HG02798 (cell line): ENCODE measurements at regions not wholly inside any gene's neighbourhood (a gene's known extent, or its start where the extent isn't known, plus 50 kb on each side); places are given as distances from the start of the nearest gene placed in this dataset.
"Not testable (repeated sequence)": the region's sequence is repeated elsewhere in the genome, so short reads cannot be mapped to it uniquely, and the experiment has no call there.

Source experiments
- ATAC-seq: cut with Tn5 transposase; IDR thresholded peaks from one replicate; pipeline ENCODE4 v1.9.1; 2021; ENCODE audit warnings: mild to moderate bottlenecking; ENCODE audit not compliant: unreplicated experiment, poor library complexity

DNA sequence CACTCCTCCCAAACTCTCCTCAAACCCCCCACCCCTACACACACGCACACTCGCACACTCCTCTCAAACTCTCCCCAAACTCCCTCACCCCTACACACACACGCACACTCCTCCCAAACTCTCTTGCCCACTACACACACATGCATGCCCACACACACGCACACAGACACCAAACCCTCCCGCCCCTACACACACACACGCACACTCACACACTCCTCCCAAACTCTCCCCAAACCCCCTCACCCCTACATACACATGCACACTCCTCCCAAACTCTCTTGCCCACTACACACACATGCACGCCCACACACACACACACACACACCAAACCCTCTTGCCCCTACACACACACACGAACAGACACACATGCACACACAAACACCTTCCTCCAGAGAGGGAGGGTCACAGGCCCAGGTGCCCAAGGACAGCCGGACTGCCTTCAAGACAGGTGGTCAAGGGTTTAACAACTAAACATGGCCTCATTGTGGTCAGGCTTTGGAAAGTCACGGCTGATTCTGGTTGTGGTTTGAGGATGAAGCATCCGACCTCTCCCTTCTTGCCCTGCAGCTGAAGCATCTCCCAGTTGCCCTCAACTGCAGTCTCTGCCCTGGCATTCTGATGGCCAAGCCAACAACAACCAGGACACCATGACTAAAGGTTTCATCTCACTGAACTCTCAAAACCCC lies 72.3 kb upstream of the SNTG2 start:
- no peak for ATAC-seq

DNA sequence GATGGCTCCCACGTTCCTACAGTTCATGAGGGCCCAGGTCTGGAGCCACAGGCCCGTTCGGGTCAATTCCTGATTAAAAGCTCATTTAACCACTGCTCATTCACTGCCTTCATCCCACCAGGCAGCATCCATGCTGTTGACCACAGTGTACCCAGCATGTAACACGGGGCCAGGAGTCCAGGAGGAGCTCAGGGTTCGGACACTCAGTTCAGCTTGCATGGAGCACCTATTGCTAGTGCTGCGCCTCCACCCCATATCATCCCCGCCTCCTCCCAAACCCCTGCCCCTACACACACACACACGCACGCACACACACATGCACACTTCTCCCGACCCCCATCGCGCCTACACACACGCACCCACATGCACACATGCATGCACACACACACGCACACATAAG lies 72.9 kb upstream of the SNTG2 start:
- ATAC-seq = no peak

DNA sequence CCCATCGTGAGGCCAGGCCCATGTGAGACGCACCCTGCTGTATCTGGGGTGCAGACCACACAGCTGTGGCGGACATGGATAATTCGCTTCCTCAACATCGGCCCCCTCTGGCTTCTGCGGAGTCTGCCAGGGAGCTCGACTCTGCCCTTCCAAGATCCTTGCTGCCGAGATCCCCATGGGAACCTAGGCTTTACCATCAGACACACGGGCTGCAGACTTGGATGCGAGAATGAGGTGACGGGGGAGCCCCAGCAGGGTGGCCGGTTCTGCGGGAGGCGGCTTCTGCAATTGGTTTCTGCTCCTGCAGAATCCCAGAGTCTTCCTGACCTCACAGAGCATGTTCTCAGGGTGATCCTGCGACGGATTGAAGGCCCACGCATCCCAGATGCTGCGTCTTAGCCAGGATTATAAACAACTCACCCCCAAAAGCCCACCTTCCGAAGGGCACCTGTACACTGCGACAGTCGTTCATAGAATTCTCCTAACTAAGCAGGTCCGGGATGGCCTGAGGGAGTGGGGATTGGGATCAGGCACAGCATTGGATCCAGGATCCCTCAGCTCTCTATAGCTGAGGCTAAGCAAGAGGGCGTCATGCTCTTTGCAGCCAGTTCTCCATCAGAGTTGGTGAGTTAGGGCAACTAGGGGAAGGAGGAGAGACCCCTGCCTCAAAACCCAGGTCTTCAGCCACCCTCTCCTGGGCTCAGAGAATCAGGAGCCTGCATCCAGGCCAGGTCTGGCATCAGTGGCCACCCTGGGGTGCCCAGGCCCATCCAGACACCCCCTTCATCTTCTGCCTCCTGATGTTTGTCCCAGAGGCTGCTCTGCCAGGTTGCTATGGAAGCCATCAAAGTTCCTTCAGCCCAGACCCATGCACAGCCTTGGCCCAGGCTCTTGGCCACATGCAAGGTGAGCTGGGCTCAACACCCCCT lies 74.7 kb upstream of the SNTG2 start:
- no peak for ATAC-seq

DNA sequence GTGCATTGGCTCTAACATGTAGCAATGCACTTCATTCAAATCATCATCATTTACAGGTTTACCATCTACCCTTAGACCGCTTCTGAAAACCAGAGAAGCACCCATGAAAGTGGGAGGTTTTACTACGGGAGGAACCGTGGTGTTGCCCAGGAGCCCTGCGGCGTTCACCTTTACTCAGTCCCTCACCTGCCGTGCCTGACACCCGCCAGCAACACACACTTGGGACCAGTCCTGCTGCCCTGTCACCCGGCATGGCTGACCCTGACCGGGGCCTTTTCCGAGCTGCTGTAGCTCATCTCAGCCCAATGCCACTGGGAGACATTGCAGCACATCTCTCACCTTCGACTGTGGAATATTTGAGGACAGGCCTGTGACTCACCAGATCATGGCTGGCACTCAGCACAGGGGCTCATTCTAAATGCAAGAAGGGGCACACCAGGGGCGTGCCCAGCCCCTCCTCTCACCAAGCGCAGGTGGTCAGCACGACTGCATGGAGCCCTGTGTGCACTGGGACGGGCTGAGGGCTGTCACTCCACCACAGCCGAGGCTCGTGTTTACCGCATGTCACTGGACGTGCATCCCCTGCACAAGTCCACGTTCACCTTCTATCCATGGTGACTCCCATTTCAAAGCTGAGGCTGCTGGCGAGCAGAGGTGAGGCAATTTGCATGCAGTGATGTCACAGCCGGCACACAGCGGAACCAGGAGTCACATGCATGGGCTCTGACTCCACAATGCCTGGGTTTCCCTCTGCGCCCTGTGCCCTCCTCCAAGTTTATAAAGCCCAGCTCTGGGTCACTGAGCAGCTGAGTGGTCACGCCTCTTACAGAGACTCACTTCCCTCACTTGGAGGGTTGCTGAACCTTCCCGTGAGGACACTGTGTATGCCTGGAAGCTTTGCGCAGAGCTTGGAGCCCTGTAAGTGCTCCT lies 76.7 kb upstream of the SNTG2 start:
- ATAC-seq = no peak

DNA sequence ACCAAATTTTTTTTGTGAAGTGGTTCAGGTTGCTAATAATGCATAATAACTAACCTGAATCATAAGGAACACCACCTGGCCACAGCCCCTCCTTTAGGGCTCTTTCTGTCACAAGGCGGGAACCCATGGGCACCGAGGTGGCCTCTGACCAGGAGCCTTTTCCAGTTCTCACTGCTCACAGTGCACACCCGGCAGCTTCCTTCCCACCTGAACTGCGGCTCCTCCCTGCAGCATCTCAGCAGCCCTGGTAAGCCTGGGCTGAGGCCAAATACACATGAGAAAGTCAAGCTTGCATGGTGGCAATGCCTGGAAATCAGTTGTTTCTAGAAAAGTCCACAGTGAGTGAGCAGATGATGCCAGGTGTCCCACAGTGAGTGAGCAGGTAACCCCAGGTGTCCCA lies 77.6 kb upstream of the SNTG2 start:
- no peak for ATAC-seq

DNA sequence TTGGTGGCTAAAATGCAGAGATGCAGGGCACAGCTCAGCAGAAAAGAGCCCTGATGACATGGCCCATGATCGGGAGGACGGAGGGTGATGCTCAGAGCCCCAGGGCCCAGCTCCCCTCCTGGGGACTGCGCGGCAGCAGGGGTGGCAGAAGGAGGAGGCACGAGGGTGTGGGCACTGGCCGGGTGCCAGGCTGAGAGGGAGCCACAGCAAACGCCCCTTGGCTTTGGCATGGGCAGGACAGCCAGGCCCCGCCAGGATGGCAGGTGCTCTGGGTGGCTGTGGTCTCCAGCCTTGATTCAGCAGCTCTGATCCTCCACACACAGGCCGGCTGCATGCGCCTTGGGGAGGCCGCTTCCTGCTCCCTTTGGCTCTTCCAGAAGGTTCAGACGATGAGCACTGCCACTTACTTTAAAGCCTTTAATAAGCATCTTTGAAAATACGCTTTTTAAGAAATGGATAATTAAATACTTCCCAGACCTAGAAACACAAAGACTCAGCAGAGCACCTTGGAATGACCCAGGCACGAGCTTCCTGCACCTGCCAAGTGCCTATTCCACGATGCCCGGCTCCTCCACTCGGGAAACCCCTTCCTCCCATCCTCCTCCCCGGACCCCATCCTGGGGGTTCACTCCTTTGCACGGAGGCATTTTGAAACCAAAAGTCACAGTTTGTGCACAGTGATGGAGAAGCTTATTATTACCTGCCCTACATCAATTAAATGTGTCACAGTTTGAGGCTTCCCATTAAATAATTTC lies 78.5 kb upstream of the SNTG2 start:
- ATAC-seq = no peak

DNA sequence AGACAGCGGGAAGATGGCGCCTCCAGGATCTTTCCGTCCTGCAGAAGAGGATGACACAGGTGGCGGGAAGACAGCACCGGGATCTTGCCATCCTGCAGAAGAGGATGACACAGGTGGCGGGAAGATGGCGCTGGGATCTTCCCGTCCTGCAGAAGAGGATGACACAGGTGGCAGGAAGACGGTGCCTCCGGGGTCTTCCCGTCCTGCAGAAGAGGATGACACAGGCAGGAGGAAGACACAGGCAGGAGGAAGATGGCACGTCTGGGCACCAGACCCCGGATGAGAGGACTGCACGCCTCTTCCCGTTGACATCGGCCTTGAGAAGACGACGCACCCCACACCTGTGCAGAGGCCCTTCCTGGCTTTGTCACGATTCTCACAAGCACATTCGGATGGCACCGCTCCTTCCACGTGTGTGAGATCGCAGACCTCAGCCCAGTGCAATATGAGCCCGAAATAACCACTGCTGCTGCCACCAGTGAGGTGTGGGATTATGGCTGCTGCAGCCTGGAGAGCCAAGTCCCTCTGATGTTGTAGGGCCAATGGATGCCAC lies 79.4 kb upstream of the SNTG2 start:
- ATAC-seq = no peak

DNA sequence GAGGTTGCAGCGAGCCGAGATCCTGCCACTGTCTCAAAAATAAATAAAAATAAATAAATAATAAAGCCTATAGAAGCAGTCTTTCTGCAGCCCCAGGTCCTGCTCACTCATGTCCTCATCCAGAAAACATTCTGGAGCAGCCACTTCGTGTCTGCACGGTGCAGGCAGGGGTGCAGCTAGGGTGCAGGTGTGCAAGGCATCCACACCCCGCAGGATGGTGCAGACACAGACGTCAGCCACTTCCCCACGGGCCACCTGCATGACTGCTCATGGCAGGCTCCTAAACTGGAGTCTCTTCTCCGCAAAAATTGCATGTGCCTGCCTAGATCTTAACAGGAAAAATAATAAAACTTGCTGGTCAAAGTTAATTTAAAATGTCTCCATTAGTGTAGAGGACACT lies 80.2 kb upstream of the SNTG2 start:
- no peak for ATAC-seq

DNA sequence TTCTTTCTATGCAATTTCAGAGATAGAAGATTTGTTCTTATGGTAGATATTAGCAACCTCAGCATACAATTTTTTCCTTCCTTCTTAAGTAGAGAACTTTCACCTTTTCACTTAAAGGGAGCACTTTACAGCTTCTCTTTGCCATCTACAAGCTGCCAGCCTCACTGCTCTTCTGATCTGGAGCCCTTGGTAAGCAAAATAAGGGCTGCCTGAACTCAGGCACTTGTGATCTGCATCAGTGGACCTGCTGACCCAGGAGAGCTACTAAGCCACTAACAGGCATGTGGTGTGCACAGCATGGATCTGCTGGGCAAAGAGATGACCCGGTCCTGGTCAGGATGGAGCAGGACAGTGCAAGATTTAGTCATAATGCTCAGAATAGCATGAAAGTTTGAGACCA lies 80.8 kb upstream of the SNTG2 start:
- no peak for ATAC-seq

DNA sequence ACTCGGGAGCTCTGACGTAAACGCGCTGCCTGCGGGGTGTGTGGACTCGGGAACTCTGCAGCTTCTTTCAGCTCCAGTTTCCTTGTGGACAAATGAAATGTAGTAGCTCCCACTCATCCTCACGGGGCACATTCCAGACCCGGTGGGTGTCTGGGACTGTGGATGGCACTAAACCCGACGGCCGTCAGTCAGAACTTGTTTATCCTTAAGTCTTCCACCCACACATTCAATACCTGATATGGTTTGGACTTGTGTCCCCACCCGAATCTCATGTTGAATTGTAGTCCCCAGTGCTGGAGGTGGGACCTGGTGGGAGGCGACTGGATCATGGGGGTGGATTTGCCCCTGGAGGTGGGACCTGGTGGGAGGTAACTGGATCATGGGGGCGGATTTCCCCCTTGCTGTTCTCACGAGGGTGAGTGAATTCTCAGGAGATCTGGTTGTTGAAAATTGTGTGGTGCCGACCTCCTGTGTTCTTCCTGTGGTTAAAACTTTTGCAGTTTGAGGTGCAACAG lies 81.2 kb upstream of the SNTG2 start:
- no peak for ATAC-seq

DNA sequence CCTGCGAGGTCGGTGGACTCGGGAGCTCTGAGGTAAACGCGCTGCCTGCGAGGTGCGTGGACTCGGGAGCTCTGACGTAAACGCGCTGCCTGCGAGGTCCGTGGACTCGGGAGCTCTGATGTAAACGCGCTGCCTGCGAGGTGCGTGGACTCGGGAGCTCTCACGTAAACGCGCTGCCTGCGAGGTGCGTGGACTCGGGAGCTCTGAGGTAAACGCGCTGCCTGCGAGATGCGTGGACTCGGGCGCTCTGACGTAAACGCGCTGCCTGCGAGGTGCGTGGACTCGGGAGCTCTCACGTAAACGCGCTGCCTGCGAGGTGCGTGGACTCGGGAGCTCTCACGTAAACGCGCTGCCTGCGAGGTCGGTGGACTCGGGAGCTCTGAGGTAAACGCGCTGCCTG lies 81.8 kb upstream of the SNTG2 start:
- not testable (repeated sequence) for ATAC-seq

DNA sequence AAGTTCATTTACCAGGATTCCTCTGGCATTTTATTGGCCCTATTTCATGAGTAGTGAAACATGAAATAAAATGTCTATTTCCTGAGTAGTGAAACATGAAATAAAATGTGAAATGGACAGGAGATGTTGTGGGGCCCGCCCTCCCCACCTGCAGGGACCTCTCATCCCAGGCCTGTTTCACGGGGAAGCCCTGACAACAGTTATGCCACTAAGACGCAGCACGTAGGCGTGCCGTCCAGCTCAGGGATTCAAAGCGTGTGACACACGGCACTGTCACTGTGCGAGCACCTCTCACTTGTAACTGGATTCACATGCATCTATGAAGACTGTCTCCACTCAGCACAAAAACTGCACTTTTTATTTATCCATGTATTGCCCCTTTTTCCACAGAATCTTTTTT lies 83.4 kb upstream of the SNTG2 start:
- ATAC-seq = no peak

DNA sequence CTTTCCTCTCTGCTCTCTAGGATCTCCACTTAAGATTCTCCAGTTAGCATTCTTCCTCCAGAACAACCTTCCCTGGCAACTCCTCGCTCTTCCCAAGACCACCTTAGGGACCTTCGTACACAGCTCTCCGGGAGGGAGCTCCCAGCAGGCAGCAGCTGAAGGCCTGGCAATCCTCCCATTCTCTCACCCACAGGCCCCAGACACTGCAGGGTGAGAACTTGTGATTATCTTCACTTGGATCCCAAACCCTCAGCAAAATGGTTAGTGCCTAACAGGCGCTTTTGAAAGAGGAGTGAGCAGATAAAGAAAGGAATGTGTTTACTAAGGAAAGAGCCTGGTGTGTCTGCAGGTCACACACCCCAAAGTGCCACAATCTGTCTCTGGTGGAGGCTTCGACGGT lies 83.8 kb upstream of the SNTG2 start:
- ATAC-seq = no peak

DNA sequence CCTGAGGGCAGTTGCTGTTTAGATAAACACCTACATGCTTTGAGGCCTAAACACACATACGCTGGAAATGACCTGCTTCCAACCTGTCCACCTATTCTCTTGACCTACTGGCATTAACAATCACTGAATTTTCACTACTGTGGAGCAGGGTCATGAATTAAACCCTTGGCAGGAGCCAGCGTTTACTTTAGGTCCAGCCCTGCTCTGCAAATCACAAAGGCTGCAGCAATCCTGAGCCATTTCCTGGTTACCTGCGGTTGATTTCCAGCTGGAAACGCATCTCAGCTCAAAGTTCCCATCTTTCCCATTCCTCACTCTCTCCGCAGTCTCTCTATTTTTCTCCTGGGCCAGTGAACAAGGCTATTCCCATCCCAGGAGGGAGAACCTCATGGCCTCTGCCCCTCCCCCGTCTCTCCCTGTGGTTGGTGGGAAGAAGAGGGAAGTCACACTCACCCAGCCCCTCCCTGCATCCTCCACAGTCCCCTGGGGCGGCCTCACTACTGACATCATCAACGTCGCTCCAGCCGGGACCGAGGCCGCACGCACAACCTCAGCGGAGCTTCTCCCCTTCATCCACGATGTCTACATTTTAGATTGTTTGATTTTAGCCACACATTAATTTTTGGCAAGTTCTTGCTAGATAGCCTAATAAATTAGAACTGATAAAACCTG lies 84.5 kb upstream of the SNTG2 start:
- ATAC-seq = no peak

DNA sequence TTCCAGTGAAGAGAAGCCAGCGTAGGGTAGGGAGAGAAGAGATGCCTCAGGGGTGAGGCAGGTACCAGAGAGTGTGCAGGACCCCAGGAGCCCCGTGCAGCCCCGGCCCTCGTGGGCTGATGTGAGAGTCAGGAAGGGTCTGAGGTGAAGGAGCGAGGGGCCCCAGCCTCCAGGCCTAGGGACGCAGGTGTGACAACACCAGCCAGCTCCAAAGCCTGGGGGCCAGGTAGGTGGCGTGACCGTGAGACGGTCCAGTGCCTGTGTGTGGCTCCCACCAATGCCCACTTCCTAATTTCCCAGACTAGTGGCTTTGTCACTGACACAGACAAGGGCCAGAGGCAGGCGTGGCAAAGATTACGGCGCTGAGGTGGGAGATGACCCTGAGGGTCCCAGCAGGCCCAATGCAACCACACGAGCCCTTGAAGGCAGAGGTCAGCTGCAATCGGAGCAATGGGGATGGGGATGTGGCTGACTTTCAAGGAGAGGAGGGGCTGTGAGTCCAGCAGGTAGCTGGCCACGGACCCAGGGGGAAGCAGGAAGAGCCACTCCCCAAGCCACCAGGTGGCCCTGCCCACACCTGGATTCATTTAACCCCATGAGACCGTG lies 86.0 kb upstream of the SNTG2 start:
- ATAC-seq = no peak

DNA sequence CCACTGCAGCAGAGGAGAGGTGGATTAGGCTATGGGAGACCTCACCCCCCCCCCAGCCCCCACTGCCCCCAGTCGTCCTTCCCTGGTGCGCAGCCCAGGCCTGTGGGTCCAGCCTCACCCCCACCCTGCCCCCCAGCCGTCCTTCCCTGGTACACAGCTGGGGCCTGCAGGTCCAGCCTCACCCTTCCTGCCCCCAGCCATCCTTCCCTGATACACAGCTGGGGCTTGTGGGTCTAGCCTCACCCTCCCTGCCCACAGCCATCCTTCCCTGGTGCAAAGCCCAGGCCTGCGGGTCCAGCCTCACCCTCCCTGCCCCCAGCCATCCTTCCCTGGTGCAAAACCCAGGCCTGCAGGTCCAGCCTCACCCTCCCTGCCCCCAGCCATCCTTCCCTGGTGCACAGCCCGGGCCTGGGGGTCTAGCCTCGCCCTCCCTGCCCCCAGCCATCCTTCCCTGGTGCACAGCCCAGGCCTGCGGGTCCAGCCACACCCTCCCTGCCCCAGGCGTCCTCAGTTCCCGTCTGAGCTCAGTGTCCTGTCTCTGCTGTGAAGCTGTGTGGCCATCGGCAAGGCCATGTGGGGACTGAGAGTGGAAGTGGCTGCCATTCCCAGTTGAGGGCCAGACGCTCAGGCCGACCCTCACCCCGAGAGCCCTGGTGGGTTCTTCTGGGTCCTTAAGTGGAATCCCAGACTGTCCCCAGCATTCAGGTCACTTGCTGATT lies 86.8 kb upstream of the SNTG2 start:
- ATAC-seq = no peak

DNA sequence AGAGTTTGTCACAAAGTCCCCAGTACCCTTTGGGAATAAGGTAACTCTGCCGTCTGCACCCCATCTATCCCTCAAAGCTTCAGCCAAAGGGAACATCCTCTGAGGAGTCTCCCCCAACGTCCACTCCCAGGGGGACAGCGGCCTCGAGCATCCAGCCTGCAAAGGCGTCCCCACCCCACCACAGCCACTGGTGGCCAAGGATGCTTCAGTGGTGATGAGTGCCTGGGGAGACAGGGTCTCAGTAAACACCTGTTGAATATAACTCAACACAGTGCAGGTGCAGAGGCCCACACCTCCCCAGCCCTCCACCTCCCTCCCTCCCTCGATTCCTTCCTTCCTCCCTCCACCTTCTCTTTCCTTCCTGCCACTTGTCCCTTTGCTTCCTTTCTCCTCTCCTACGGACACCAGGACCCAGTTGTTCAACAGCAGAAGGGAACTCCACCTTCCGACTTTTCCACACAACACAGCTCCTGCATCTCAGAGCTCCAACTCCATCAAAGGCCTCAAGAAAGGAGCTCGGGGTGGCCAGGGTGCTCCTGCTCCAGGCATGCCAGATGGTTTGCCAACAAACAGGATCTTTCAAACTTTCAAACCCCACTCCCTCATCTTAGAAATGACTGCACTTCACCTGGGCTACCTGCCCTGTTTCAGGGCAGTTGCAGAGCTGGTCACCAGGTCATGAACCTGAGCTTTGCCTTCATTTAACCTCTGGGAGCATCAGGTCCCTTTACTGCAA lies 87.8 kb upstream of the SNTG2 start:
- ATAC-seq = no peak
